ENCODE measurements at regions not wholly inside any gene's neighbourhood (a gene's known extent, or its start where the extent isn't known, plus 50 kb on each side); places are given as distances from the start of the nearest gene placed in this dataset.

DNA sequence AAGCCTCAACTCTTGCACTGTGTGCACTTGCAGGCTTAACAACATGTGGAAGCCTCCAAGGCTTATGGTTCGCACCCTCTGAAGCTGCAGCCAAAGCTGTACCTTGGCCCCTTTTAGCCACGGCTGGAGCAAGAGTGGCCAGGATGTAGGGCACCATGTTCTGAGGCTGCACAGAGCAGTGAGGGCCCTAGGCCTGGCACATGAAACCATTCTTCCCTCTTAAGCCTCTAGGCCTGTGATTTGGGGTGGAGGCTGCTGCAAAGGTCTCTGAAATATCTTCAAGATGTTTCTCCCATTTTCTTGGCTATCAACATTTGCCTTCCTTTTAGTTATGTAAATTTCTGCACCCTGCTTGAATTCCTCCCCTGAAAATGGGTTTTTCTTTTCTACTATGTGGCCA is 161.9 kb upstream of the SPATS2L start:
- DNase-seq: no peak
- no peak overlapping the region for H2BK120ac ChIP-seq (ENCODE audit: insufficient read depth, low read length, poor library complexity)
- H4K8ac ChIP-seq (ENCODE audit: low read depth, low read length): no peak overlapping the region
- no peak overlapping the region for H3K23ac ChIP-seq (ENCODE audit: low read length)
- no peaks in the 10 kb centered on the region for H3K36me3 ChIP-seq (ENCODE audit: control insufficient read depth in 1 of 2, insufficient read depth in 2 of 2, low read length in 2 of 2)
- H3K4me3 ChIP-seq (ENCODE audit: low read depth, low read length): peak overlapping the region; percentile 37
- no peak overlapping the region for H3K4ac ChIP-seq (ENCODE audit: low read depth, low read length)
- no peak overlapping the region for H3K4me2 ChIP-seq (ENCODE audit: low read length)
- H4K91ac ChIP-seq (ENCODE audit: low read depth, low read length): no peak overlapping the region
- no peak overlapping the region for H4K12ac ChIP-seq (ENCODE audit: low read depth, low read length)
- no peaks in the 10 kb centered on the region for H3K79me1 ChIP-seq (ENCODE audit: low read length)
- no CpG with 5 or more reads among the region's 2 CpGs for WGBS (ENCODE audit: extremely low coverage, insufficient coverage, insufficient read length)
- H3K18ac ChIP-seq (ENCODE audit: low read length): no peak overlapping the region
- H3K9ac ChIP-seq (ENCODE audit: low read length): no peak overlapping the region
- no peaks in the 10 kb centered on the region for H3K27me3 ChIP-seq (ENCODE audit: insufficient read depth, low read length)
- H2AK5ac ChIP-seq (ENCODE audit: low read length): no peak overlapping the region
- no peak overlapping the region for H2BK12ac ChIP-seq (ENCODE audit: low read length)
- H3K79me2 ChIP-seq (ENCODE audit: control insufficient read depth, insufficient read depth, low read length, poor library complexity): no peaks in the 10 kb centered on the region
- no peak overlapping the region for H2BK5ac ChIP-seq (ENCODE audit: low read depth, low read length, poor library complexity)
- H2AFZ ChIP-seq (ENCODE audit: insufficient read depth, low read length, poor library complexity): no peak overlapping the region
- no peak overlapping the region for H3K27ac ChIP-seq (ENCODE audit: low read depth, low read length)
- H3K14ac ChIP-seq (ENCODE audit: low read length): no peak overlapping the region
- H3K4me1 ChIP-seq (ENCODE audit: control insufficient read depth in 1 of 2, insufficient read depth in 2 of 2, low read length in 2 of 2): no peaks in the 10 kb centered on the region
- H3K9me3 ChIP-seq (ENCODE audit: insufficient read depth, low read depth, low read length): peaks cover 5% of the 10 kb centered on the region

DNA sequence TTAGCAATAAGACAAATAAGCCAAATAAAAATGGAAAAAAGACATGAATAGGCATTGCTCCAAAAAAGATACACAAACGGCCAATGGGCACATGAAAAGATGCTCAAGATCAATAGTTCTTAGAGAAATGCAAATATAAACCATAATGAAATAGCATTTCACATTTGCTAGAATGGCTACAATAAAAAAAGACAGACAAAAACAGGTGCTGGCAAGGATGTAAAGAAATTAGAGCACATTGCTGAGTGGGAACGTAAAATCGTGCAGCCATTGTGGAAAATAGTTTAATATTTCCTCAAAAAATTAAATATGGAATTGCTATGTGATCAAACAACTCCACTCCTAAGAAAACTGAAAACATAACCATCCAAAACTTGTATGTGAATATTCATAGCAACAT is 160.0 kb upstream of the SPATS2L start:
- H3K4me2 ChIP-seq (ENCODE audit: low read length): no peak overlapping the region
- no peak for DNase-seq

GRCh38 chr2:200147371-200147770 is 159.1 kb upstream of the SPATS2L start:
- Histone ChIP-seq H4K91ac (ENCODE audit: low read depth, low read length) (no peak overlapping the region), H3K27me3 (ENCODE audit: insufficient read depth, low read length) (no peaks in the 10 kb centered on the region), H2BK12ac (ENCODE audit: low read length) (no peak overlapping the region), H3K23ac (ENCODE audit: low read length) (no peak overlapping the region), H3K4ac (ENCODE audit: low read depth, low read length) (no peak overlapping the region), H3K79me1 (ENCODE audit: low read length) (no peaks in the 10 kb centered on the region), H3K36me3 (ENCODE audit: control insufficient read depth in 1 of 2, insufficient read depth in 2 of 2, low read length in 2 of 2) (no peaks in the 10 kb centered on the region), H3K18ac (ENCODE audit: low read length) (no peak overlapping the region), H3K27ac (ENCODE audit: low read depth, low read length) (no peak overlapping the region), H3K14ac (ENCODE audit: low read length) (no peak overlapping the region), H3K4me1 (ENCODE audit: control insufficient read depth in 1 of 2, insufficient read depth in 2 of 2, low read length in 2 of 2) (no peaks in the 10 kb centered on the region), H4K8ac (ENCODE audit: low read depth, low read length) (no peak overlapping the region), H2AFZ (ENCODE audit: insufficient read depth, low read length, poor library complexity) (no peak overlapping the region), H2AK5ac (ENCODE audit: low read length) (no peak overlapping the region), H3K9ac (ENCODE audit: low read length) (no peak overlapping the region), H3K79me2 (ENCODE audit: control insufficient read depth, insufficient read depth, low read length, poor library complexity) (no peaks in the 10 kb centered on the region), H2BK120ac (ENCODE audit: insufficient read depth, low read length, poor library complexity) (no peak overlapping the region), H3K9me3 (ENCODE audit: insufficient read depth, low read depth, low read length) (peaks cover 6% of the 10 kb centered on the region), H2BK5ac (ENCODE audit: low read depth, low read length, poor library complexity) (no peak overlapping the region), H3K4me3 (ENCODE audit: low read depth, low read length) (no peak overlapping the region), H3K4me2 (ENCODE audit: low read length) (no peak overlapping the region), H4K12ac (ENCODE audit: low read depth, low read length) (no peak overlapping the region)
- DNase-seq: no peak
- no CpG with 5 or more reads among the region's 2 CpGs for WGBS (ENCODE audit: extremely low coverage, insufficient coverage, insufficient read length)

More for the DNA sequence above, 160.0 kb upstream of the SPATS2L start:
- Histone ChIP-seq H3K23ac (ENCODE audit: low read length) (no peak overlapping the region), H3K18ac (ENCODE audit: low read length) (no peak overlapping the region), H3K27me3 (ENCODE audit: insufficient read depth, low read length) (no peaks in the 10 kb centered on the region), H4K8ac (ENCODE audit: low read depth, low read length) (no peak overlapping the region), H3K9ac (ENCODE audit: low read length) (no peak overlapping the region), H3K4ac (ENCODE audit: low read depth, low read length) (no peak overlapping the region), H2AK5ac (ENCODE audit: low read length) (no peak overlapping the region), H3K79me1 (ENCODE audit: low read length) (no peaks in the 10 kb centered on the region), H3K4me3 (ENCODE audit: low read depth, low read length) (no peak overlapping the region), H3K36me3 (ENCODE audit: control insufficient read depth in 1 of 2, insufficient read depth in 2 of 2, low read length in 2 of 2) (no peaks in the 10 kb centered on the region), H2BK12ac (ENCODE audit: low read length) (no peak overlapping the region), H3K14ac (ENCODE audit: low read length) (no peak overlapping the region), H4K12ac (ENCODE audit: low read depth, low read length) (no peak overlapping the region), H4K91ac (ENCODE audit: low read depth, low read length) (no peak overlapping the region), H2BK5ac (ENCODE audit: low read depth, low read length, poor library complexity) (no peak overlapping the region), H3K27ac (ENCODE audit: low read depth, low read length) (no peak overlapping the region), H2AFZ (ENCODE audit: insufficient read depth, low read length, poor library complexity) (no peak overlapping the region), H3K79me2 (ENCODE audit: control insufficient read depth, insufficient read depth, low read length, poor library complexity) (no peaks in the 10 kb centered on the region), H2BK120ac (ENCODE audit: insufficient read depth, low read length, poor library complexity) (no peak overlapping the region), H3K9me3 (ENCODE audit: insufficient read depth, low read depth, low read length) (peaks cover 5% of the 10 kb centered on the region), H3K4me1 (ENCODE audit: control insufficient read depth in 1 of 2, insufficient read depth in 2 of 2, low read length in 2 of 2) (no peaks in the 10 kb centered on the region)
- whole genome bisulfite sequencing (ENCODE audit: extremely low coverage, insufficient coverage, insufficient read length): no CpG with 5 or more reads among the region's 3 CpGs

DNA sequence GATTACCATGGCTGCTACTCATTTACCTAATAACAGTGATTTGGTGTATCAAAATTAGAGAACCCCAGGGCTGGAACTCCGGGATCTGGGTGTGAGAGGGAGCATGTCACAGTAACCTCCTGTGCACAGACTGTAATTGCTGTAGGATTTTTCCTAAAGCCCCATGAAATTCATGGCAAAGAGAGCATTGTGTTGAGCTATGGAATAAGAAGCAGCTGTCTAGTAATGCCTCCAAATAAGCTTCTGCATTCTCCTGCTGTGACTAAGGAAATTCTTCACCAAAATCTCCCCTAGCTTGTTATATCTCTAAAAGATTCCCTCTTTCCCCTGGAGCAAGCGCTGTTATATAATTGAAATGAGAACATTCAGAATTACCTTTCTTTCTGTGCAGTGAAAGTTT is 158.1 kb upstream of the SPATS2L start:
- Histone ChIP-seq H2AFZ (ENCODE audit: insufficient read depth, low read length, poor library complexity) (no peak overlapping the region), H3K36me3 (ENCODE audit: control insufficient read depth in 1 of 2, insufficient read depth in 2 of 2, low read length in 2 of 2) (peaks cover 0 to 1% of the 10 kb centered on the region in 2 experiments), H2BK120ac (ENCODE audit: insufficient read depth, low read length, poor library complexity) (no peak overlapping the region), H3K9me3 (ENCODE audit: insufficient read depth, low read depth, low read length) (peaks cover 10% of the 10 kb centered on the region), H3K4ac (ENCODE audit: low read depth, low read length) (no peak overlapping the region), H3K18ac (ENCODE audit: low read length) (no peak overlapping the region), H3K4me3 (ENCODE audit: low read depth, low read length) (no peak overlapping the region), H3K9ac (ENCODE audit: low read length) (no peak overlapping the region), H3K4me1 (ENCODE audit: control insufficient read depth in 1 of 2, insufficient read depth in 2 of 2, low read length in 2 of 2) (no peaks in the 10 kb centered on the region), H3K27me3 (ENCODE audit: insufficient read depth, low read length) (no peaks in the 10 kb centered on the region), H3K4me2 (ENCODE audit: low read length) (no peak overlapping the region), H2AK5ac (ENCODE audit: low read length) (no peak overlapping the region), H4K8ac (ENCODE audit: low read depth, low read length) (no peak overlapping the region), H3K27ac (ENCODE audit: low read depth, low read length) (no peak overlapping the region), H4K91ac (ENCODE audit: low read depth, low read length) (no peak overlapping the region), H3K23ac (ENCODE audit: low read length) (no peak overlapping the region), H2BK5ac (ENCODE audit: low read depth, low read length, poor library complexity) (no peak overlapping the region), H2BK12ac (ENCODE audit: low read length) (no peak overlapping the region), H3K79me1 (ENCODE audit: low read length) (no peaks in the 10 kb centered on the region), H3K14ac (ENCODE audit: low read length) (no peak overlapping the region), H3K79me2 (ENCODE audit: control insufficient read depth, insufficient read depth, low read length, poor library complexity) (no peaks in the 10 kb centered on the region), H4K12ac (ENCODE audit: low read depth, low read length) (no peak overlapping the region)
- no CpG with 5 or more reads among the region's 2 CpGs for WGBS (ENCODE audit: extremely low coverage, insufficient coverage, insufficient read length)
- DNase-seq: peak in 1 of 2 donors; percentile 66
